ENCODE measurements at regions not wholly inside any gene's neighbourhood (a gene's known extent, or its start where the extent isn't known, plus 50 kb on each side); places are given as distances from the start of the nearest gene placed in this dataset.

DNA sequence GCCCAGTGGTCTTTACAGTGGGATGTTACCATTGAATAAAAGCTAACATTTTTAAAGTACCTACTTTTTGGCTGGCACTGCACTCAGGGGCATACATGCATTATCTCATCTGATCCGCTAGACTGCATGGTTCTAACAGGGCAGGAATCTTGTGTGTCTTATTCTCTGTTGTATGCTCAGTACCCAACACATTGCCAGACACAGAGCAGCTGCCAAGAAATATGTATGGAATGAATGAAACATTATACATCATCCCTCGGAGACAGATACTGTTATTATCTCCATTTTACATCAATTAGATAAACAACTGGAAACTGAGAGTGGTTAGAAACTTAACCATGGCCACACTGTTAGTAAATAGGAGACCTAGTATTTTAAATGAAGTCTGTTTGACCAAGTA, 74.1 kb upstream of the CDH11 start (continued):
- TF ChIP-seq, protein P1, sequence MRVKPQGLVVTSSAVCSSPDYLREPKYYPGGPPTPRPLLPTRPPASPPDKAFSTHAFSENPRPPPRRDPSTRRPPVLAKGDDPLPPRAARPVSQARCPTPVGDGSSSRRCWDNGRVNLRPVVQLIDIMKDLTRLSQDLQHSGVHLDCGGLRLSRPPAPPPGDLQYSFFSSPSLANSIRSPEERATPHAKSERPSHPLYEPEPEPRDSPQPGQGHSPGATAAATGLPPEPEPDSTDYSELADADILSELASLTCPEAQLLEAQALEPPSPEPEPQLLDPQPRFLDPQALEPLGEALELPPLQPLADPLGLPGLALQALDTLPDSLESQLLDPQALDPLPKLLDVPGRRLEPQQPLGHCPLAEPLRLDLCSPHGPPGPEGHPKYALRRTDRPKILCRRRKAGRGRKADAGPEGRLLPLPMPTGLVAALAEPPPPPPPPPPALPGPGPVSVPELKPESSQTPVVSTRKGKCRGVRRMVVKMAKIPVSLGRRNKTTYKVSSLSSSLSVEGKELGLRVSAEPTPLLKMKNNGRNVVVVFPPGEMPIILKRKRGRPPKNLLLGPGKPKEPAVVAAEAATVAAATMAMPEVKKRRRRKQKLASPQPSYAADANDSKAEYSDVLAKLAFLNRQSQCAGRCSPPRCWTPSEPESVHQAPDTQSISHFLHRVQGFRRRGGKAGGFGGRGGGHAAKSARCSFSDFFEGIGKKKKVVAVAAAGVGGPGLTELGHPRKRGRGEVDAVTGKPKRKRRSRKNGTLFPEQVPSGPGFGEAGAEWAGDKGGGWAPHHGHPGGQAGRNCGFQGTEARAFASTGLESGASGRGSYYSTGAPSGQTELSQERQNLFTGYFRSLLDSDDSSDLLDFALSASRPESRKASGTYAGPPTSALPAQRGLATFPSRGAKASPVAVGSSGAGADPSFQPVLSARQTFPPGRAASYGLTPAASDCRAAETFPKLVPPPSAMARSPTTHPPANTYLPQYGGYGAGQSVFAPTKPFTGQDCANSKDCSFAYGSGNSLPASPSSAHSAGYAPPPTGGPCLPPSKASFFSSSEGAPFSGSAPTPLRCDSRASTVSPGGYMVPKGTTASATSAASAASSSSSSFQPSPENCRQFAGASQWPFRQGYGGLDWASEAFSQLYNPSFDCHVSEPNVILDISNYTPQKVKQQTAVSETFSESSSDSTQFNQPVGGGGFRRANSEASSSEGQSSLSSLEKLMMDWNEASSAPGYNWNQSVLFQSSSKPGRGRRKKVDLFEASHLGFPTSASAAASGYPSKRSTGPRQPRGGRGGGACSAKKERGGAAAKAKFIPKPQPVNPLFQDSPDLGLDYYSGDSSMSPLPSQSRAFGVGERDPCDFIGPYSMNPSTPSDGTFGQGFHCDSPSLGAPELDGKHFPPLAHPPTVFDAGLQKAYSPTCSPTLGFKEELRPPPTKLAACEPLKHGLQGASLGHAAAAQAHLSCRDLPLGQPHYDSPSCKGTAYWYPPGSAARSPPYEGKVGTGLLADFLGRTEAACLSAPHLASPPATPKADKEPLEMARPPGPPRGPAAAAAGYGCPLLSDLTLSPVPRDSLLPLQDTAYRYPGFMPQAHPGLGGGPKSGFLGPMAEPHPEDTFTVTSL (CRISPR knock-in tag; IDR thresholded peaks at IDR 0.05; ENCODE audit: borderline replicate concordance), result no peak
- no peak for TF ChIP-seq ZNF598 (CRISPR knock-in tag; IDR thresholded peaks at IDR 0.05; ENCODE audit: borderline replicate concordance)
- no peak for TF ChIP-seq KLF15 (CRISPR knock-in tag; IDR thresholded peaks at IDR 0.05; ENCODE audit: borderline replicate concordance)
- TF ChIP-seq ZNF414 (CRISPR knock-in tag; IDR thresholded peaks at IDR 0.05), result no peak
- no peak for TF ChIP-seq ZNF34 (CRISPR knock-in tag; IDR thresholded peaks at IDR 0.05; ENCODE audit: borderline replicate concordance)
- no peak for TF ChIP-seq XBP1 (CRISPR knock-in tag; IDR thresholded peaks at IDR 0.05)
- no peak for TF ChIP-seq ZFP37 (CRISPR knock-in tag; IDR thresholded peaks at IDR 0.05; ENCODE audit: borderline replicate concordance)
- TF ChIP-seq ZNF576 (CRISPR knock-in tag; IDR thresholded peaks at IDR 0.05), result no peak
- TF ChIP-seq PRMT3 (CRISPR knock-in tag; IDR thresholded peaks at IDR 0.05; ENCODE audit: borderline replicate concordance, low read depth), result no peak
- no peak for TF ChIP-seq ZFYVE20 (CRISPR knock-in tag; IDR thresholded peaks at IDR 0.05; ENCODE audit: borderline replicate concordance, low read depth)
